H9 (cell line): ENCODE measurements at regions not wholly inside any gene's neighbourhood (a gene's known extent, or its start where the extent isn't known, plus 50 kb on each side); places are given as distances from the start of the nearest gene placed in this dataset.

Experiments used
- DNase-seq: peaks from one replicate; pipeline ENCODE4 v3.0.0-alpha.2; 2017
- H2AFZ ChIP-seq: one replicate; pipeline ENCODE4 v1.6.1; 2013; ENCODE audit warnings: mild to moderate bottlenecking, low read length, control low read depth, moderate library complexity
- H2AK5ac ChIP-seq: 2 replicates; pipeline ENCODE4 v1.6.1; 2013; ENCODE audit warnings: low read length, control low read depth, mixed read lengths; ENCODE audit not compliant: insufficient read length
- H2BK120ac ChIP-seq: one replicate; pipeline ENCODE4 v1.6.1; 2013; ENCODE audit warnings: low read depth, mild to moderate bottlenecking, low read length, control low read depth, inconsistent platforms; ENCODE audit not compliant: poor library complexity, severe bottlenecking
- H2BK12ac ChIP-seq: 2 replicates; pipeline ENCODE4 v1.6.1; 2013; ENCODE audit warnings: low read length, control low read depth, mixed read lengths, low read depth; ENCODE audit not compliant: insufficient read length
- H2BK15ac ChIP-seq: 2 replicates; pipeline ENCODE4 v1.6.1; 2013; ENCODE audit warnings: low read depth, low read length, control low read depth
- H2BK20ac ChIP-seq: one replicate; pipeline ENCODE4 v1.6.1; 2013; ENCODE audit warnings: low read depth, mild to moderate bottlenecking, low read length, control low read depth, inconsistent platforms; ENCODE audit not compliant: poor library complexity, severe bottlenecking
- H2BK5ac ChIP-seq: 2 replicates; pipeline ENCODE4 v1.6.1; 2013; ENCODE audit warnings: low read length, control low read depth, mixed read lengths; ENCODE audit not compliant: insufficient read length
- H3K14ac ChIP-seq: 2 replicates; pipeline ENCODE4 v1.6.1; 2013; ENCODE audit warnings: low read length, control low read depth; ENCODE audit not compliant: insufficient read depth
- H3K18ac ChIP-seq: 2 replicates; pipeline ENCODE4 v1.6.1; 2013; ENCODE audit warnings: low read depth, mild to moderate bottlenecking, mixed read lengths, low read length, control low read depth; ENCODE audit not compliant: insufficient read length
- H3K23ac ChIP-seq: 2 replicates; pipeline ENCODE4 v1.6.1; 2013; ENCODE audit warnings: low read length, control low read depth, mixed read lengths, low read depth; ENCODE audit not compliant: insufficient read length
- H3K23me2 ChIP-seq: 2 replicates; pipeline ENCODE4 v1.6.1; 2013; ENCODE audit warnings: low read depth, mild to moderate bottlenecking, mixed read lengths, low read length, control low read depth; ENCODE audit not compliant: insufficient read length, poor library complexity, severe bottlenecking
- H3K27ac ChIP-seq: 2 replicates; pipeline ENCODE4 v1.5.1; 2013; ENCODE audit warnings: low read length, control low read depth, mixed read lengths, low read depth; ENCODE audit not compliant: insufficient read length
- H3K27me3 ChIP-seq: 2 replicates; pipeline ENCODE4 v1.6.1; 2013; ENCODE audit warnings: low read length, control low read depth, inconsistent platforms; ENCODE audit not compliant: insufficient read depth
- H3K4ac ChIP-seq: 2 replicates; pipeline ENCODE4 v1.6.1; 2013; ENCODE audit warnings: low read depth, mild to moderate bottlenecking, control low read depth, inconsistent platforms, low read length, moderate library complexity
- H3K4me1 ChIP-seq: 2 replicates; pipeline ENCODE4 v1.6.1; 2013; ENCODE audit warnings: low read length, control low read depth, inconsistent platforms; ENCODE audit not compliant: insufficient read depth
- H3K4me2 ChIP-seq: 2 replicates; pipeline ENCODE4 v1.6.1; 2013; ENCODE audit warnings: low read length, control low read depth, mixed read lengths; ENCODE audit not compliant: insufficient read length, insufficient read depth
- H3K56ac ChIP-seq: 2 replicates; pipeline ENCODE4 v1.6.1; 2013; ENCODE audit warnings: low read depth, mild to moderate bottlenecking, mixed read lengths, low read length, control low read depth; ENCODE audit not compliant: insufficient read length
- H3K79me1 ChIP-seq: 2 replicates; pipeline ENCODE4 v1.6.1; 2013; ENCODE audit warnings: low read depth, mild to moderate bottlenecking, moderate library complexity, low read length, control low read depth, inconsistent platforms; ENCODE audit not compliant: insufficient read depth, poor library complexity, severe bottlenecking
- H3K79me2 ChIP-seq: 2 replicates; pipeline ENCODE4 v1.6.1; 2013; ENCODE audit warnings: low read length, control low read depth, inconsistent platforms; ENCODE audit not compliant: insufficient read depth
- H3K9ac ChIP-seq: 2 replicates; pipeline ENCODE4 v1.6.1; 2013; ENCODE audit warnings: low read length, control low read depth, mixed read lengths; ENCODE audit not compliant: insufficient read length; ENCODE audit errors: extremely low read depth
- H3K9me3 ChIP-seq: one replicate; pipeline ENCODE4 v1.6.1; 2013; ENCODE audit warnings: low read depth, low read length, inconsistent platforms; ENCODE audit not compliant: control insufficient read depth
- H3T11ph ChIP-seq: one replicate; pipeline ENCODE4 v1.6.1; 2013; ENCODE audit warnings: mild to moderate bottlenecking, low read length, control low read depth, inconsistent platforms
- H4K20me1 ChIP-seq: one replicate; pipeline ENCODE4 v1.6.1; 2013; ENCODE audit not compliant: control insufficient read depth, insufficient read length, insufficient read depth
- H4K5ac ChIP-seq: 2 replicates; pipeline ENCODE4 v1.6.1; 2013; ENCODE audit warnings: low read depth, mild to moderate bottlenecking, mixed read lengths, low read length, control low read depth; ENCODE audit not compliant: insufficient read length
- H4K8ac ChIP-seq: replicated peaks from 2 replicates; pipeline ENCODE4 v1.6.1; 2013; ENCODE audit warnings: low read length, control low read depth, mixed read lengths, low read depth; ENCODE audit not compliant: insufficient read length
- H4K91ac ChIP-seq: 2 replicates; pipeline ENCODE4 v1.6.1; 2013; ENCODE audit warnings: low read depth, mild to moderate bottlenecking, moderate library complexity, mixed read lengths, low read length, control low read depth; ENCODE audit not compliant: insufficient read length
- H3K27ac Mint-ChIP-seq, 3 experiments: 2 replicates in 2 of 3; 3 replicates in 1 of 3; pipeline ENCODE4 v1.8.0; 2020 to 2021; ENCODE audit warnings: mixed read lengths in 3 of 3, mild to moderate bottlenecking in 1 of 3, moderate library complexity in 1 of 3
- H3K27me3 Mint-ChIP-seq: 2 replicates; pipeline ENCODE4 v1.8.0; 2021; ENCODE audit warnings: low read depth, mild to moderate bottlenecking, moderate library complexity, mixed read lengths
- H3K36me3 Mint-ChIP-seq, 3 experiments: 2 replicates in 2 of 3; 3 replicates in 1 of 3; pipeline ENCODE4 v1.8.0; 2020 to 2021; ENCODE audit warnings: low read depth in 3 of 3, mixed read lengths in 3 of 3; ENCODE audit not compliant: insufficient read depth in 1 of 3
- H3K4me1 Mint-ChIP-seq, 2 experiments: 2 replicates each; pipeline ENCODE4 v1.8.0; 2020; ENCODE audit warnings: mixed read lengths in 2 of 2
- H3K4me3 Mint-ChIP-seq, 2 experiments: 2 replicates in 1 of 2; 3 replicates in 1 of 2; pipeline ENCODE4 v1.8.0; 2020 to 2021; ENCODE audit warnings: mild to moderate bottlenecking in 2 of 2, mixed read lengths in 2 of 2, moderate library complexity in 1 of 2
- H3K9me3 Mint-ChIP-seq, 2 experiments: 2 replicates in 1 of 2; 3 replicates in 1 of 2; pipeline ENCODE4 v1.8.0; 2020; ENCODE audit warnings: mild to moderate bottlenecking in 2 of 2, mixed read lengths in 2 of 2, moderate library complexity in 1 of 2
- CTCF ChIP-seq: fragments of 200-600 bp; sonication (generic); conservative IDR thresholded peaks from 3 replicates; pipeline ENCODE4 v1.8.0; 2021; ENCODE audit warnings: antibody characterized with exemption, mild to moderate bottlenecking
- WGBS: extraction: QIAGEN DNeasy Blood & Tissue Kit; methylation state at CpG from one replicate; pipeline ENCODE4 v1.1.7; 2013; ENCODE audit warnings: missing lambda C conversion rate, low lambda C conversion rate, mixed read lengths; ENCODE audit not compliant: insufficient read length; ENCODE audit errors: extremely low coverage; 5-methylcytosine and 5-hydroxymethylcytosine counted together

GRCh38 chr2:63698786-63699548 lies 110.2 kb downstream of the MDH1 start:
- Histone ChIP-seq H2BK20ac (no peak overlapping the region), H3K4me1 (no peaks in the 10 kb centered on the region), H2BK12ac (no peak overlapping the region), H3K27ac (no peak overlapping the region), H3K18ac (no peak overlapping the region), H2AFZ (no peak overlapping the region), H2BK5ac (no peak overlapping the region), H4K5ac (no peak overlapping the region), H3K79me1 (no peaks in the 10 kb centered on the region), H3K4me2 (no peak overlapping the region), H2AK5ac (no peak overlapping the region), H2BK120ac (no peak overlapping the region), H3K9ac (no peak overlapping the region), H4K8ac (no peak overlapping the region), H3K9me3 (no peaks in the 10 kb centered on the region), H3T11ph (no peak overlapping the region), H4K20me1 (no peaks in the 10 kb centered on the region), H4K91ac (no peak overlapping the region), H3K27me3 (no peaks in the 10 kb centered on the region), H3K23ac (no peak overlapping the region), H3K56ac (no peak overlapping the region), H3K14ac (no peak overlapping the region; the same call in 1 of the 2 replicates), H3K23me2 (no peaks in the 10 kb centered on the region), H3K79me2 (no peaks in the 10 kb centered on the region), H3K4ac (no peak overlapping the region), H2BK15ac (no peak overlapping the region)
- peak; percentile 75 for TF ChIP-seq CTCF
- no CpG with 5 or more reads among the region's 6 CpGs for WGBS
- H3K36me3 Mint-ChIP-seq: peaks cover 0 to 10% (median 0%) of the 10 kb centered on the region in 3 experiments; a peak in 6 of 7 replicates
- H3K4me3 Mint-ChIP-seq: no peak overlapping the region
- peak; percentile 81 for DNase-seq
- peaks cover 23% of the 10 kb centered on the region in 2 experiments for H3K4me1 Mint-ChIP-seq
- peaks cover 5% of the 10 kb centered on the region in 2 experiments; a peak in 3 of 5 replicates for H3K9me3 Mint-ChIP-seq
- peak overlapping the region; percentile 65 to 70 (median 68); a peak in 4 of 7 replicates for H3K27ac Mint-ChIP-seq
- H3K27me3 Mint-ChIP-seq: no peaks in the 10 kb centered on the region
